Trophoblast cell (in vitro differentiated cells and primary cell): ENCODE measurements at regions not wholly inside any gene's neighbourhood (a gene's known extent, or its start where the extent isn't known, plus 50 kb on each side); places are given as distances from the start of the nearest gene placed in this dataset.

Experiments used
- DNase-seq, 2 donors: peaks; one replicate each; pipeline ENCODE4 v3.0.0-alpha.2; 2016
- H2AFZ ChIP-seq: 2 replicates; pipeline ENCODE4 v1.6.1; 2013; ENCODE audit warnings: low read length, moderate library complexity, mild to moderate bottlenecking; ENCODE audit not compliant: insufficient read depth, poor library complexity
- H2AK5ac ChIP-seq: 2 replicates; pipeline ENCODE4 v1.6.1; 2013; ENCODE audit warnings: mild to moderate bottlenecking, low read length
- H2BK120ac ChIP-seq: 2 replicates; pipeline ENCODE4 v1.6.1; 2013; ENCODE audit warnings: low read length, mild to moderate bottlenecking, moderate library complexity; ENCODE audit not compliant: insufficient read depth, poor library complexity
- H2BK12ac ChIP-seq: 2 replicates; pipeline ENCODE4 v1.6.1; 2013; ENCODE audit warnings: mild to moderate bottlenecking, low read length, moderate library complexity
- H2BK5ac ChIP-seq: 2 replicates; pipeline ENCODE4 v1.6.1; 2013; ENCODE audit warnings: low read length, low read depth, moderate library complexity, mild to moderate bottlenecking; ENCODE audit not compliant: poor library complexity
- H3K14ac ChIP-seq: 2 replicates; pipeline ENCODE4 v1.6.1; 2013; ENCODE audit warnings: mild to moderate bottlenecking, low read length
- H3K18ac ChIP-seq: 2 replicates; pipeline ENCODE4 v1.6.1; 2013; ENCODE audit warnings: mild to moderate bottlenecking, low read length
- H3K23ac ChIP-seq: 2 replicates; pipeline ENCODE4 v1.6.1; 2013; ENCODE audit warnings: low read length
- H3K27ac ChIP-seq: 2 replicates; pipeline ENCODE4 v1.5.1; 2013; ENCODE audit warnings: low read depth, mild to moderate bottlenecking, inconsistent platforms, low read length, moderate library complexity
- H3K27me3 ChIP-seq: 2 replicates; pipeline ENCODE4 v1.6.1; 2013; ENCODE audit warnings: inconsistent platforms, mild to moderate bottlenecking, low read length, moderate library complexity; ENCODE audit not compliant: insufficient read depth
- H3K36me3 ChIP-seq, 2 experiments: 1 replicate in 1 of 2; 2 replicates in 1 of 2; pipeline ENCODE4 v1.6.1; 2013; ENCODE audit warnings: low read length in 2 of 2, mild to moderate bottlenecking in 2 of 2, moderate library complexity in 1 of 2; ENCODE audit not compliant: insufficient read depth in 2 of 2, control insufficient read depth in 1 of 2
- H3K4ac ChIP-seq: 2 replicates; pipeline ENCODE4 v1.6.1; 2013; ENCODE audit warnings: low read depth, mild to moderate bottlenecking, low read length, moderate library complexity
- H3K4me1 ChIP-seq, 2 experiments: 1 replicate in 1 of 2; 2 replicates in 1 of 2; pipeline ENCODE4 v1.6.1; 2013; ENCODE audit warnings: low read length in 2 of 2, mild to moderate bottlenecking in 2 of 2, moderate library complexity in 1 of 2; ENCODE audit not compliant: insufficient read depth in 2 of 2, control insufficient read depth in 1 of 2
- H3K4me2 ChIP-seq: 2 replicates; pipeline ENCODE4 v1.6.1; 2013; ENCODE audit warnings: inconsistent platforms, mild to moderate bottlenecking, low read length, moderate library complexity
- H3K4me3 ChIP-seq: 2 replicates; pipeline ENCODE4 v1.5.1; 2013; ENCODE audit warnings: mild to moderate bottlenecking, low read depth, low read length, inconsistent platforms
- H3K79me1 ChIP-seq: one replicate; pipeline ENCODE4 v1.6.1; 2013; ENCODE audit warnings: low read length
- H3K79me2 ChIP-seq: 2 replicates; pipeline ENCODE4 v1.6.1; 2013; ENCODE audit warnings: low read length, mild to moderate bottlenecking; ENCODE audit not compliant: control insufficient read depth, insufficient read depth, poor library complexity
- H3K9ac ChIP-seq: 2 replicates; pipeline ENCODE4 v1.6.1; 2013; ENCODE audit warnings: mild to moderate bottlenecking, low read length
- H3K9me3 ChIP-seq: 2 replicates; pipeline ENCODE4 v1.6.1; 2013; ENCODE audit warnings: low read depth, mild to moderate bottlenecking, control low read depth, inconsistent platforms, low read length; ENCODE audit not compliant: insufficient read depth
- H4K12ac ChIP-seq: 2 replicates; pipeline ENCODE4 v1.6.1; 2013; ENCODE audit warnings: low read depth, mild to moderate bottlenecking, low read length, moderate library complexity
- H4K8ac ChIP-seq: 2 replicates; pipeline ENCODE4 v1.6.1; 2013; ENCODE audit warnings: low read depth, mild to moderate bottlenecking, low read length, moderate library complexity
- H4K91ac ChIP-seq: one replicate; pipeline ENCODE4 v1.6.1; 2013; ENCODE audit warnings: low read depth, mild to moderate bottlenecking, low read length, moderate library complexity
- WGBS: extraction: QIAGEN DNeasy Blood & Tissue Kit; methylation state at CpG from one replicate; pipeline ENCODE4 v1.1.7; 2013; ENCODE audit warnings: missing lambda C conversion rate; ENCODE audit not compliant: insufficient read length, insufficient coverage; ENCODE audit errors: extremely low coverage; 5-methylcytosine and 5-hydroxymethylcytosine counted together

DNA sequence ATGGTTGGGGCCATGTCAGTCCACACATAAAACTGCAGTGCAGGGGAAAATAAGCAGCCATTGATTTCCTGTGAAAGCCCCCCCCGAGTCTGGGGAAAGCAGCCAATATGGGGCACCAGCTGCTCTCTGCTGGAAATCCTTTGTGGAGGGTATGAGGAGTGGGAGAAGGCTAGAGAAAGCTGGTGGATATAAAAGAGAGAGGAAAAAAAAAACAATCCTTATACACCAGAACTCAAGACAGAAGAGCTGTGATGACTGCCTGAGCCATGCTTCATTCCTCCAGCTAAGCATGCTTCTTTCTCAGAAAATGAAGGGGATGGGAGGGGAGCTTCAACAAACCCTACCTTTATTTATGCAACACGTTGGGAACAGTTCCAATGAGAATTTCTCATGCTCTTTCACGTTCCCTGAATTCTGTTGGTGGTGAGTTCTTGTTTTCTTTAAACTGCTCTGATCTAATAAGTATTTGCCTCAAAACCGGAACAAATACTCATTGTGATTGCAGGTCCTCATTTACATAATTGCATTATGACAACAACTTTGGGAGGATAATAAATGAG is 688.0 kb upstream of the SEMA6A start:
- Histone ChIP-seq H3K36me3 (no peaks in the 10 kb centered on the region), H3K27me3 (no peaks in the 10 kb centered on the region), H3K14ac (no peak overlapping the region), H2AFZ (no peak overlapping the region), H3K18ac (no peak overlapping the region), H3K4me3 (no peak overlapping the region), H3K4me1 (no peaks in the 10 kb centered on the region), H2BK5ac (no peak overlapping the region), H2BK120ac (no peak overlapping the region), H3K9ac (no peak overlapping the region), H4K91ac (no peak overlapping the region), H3K23ac (no peak overlapping the region), H3K9me3 (peaks cover 3% of the 10 kb centered on the region), H3K4me2 (no peak overlapping the region), H2BK12ac (no peak overlapping the region), H3K27ac (no peak overlapping the region), H3K79me1 (no peaks in the 10 kb centered on the region), H4K12ac (no peak overlapping the region), H2AK5ac (no peak overlapping the region), H3K4ac (no peak overlapping the region), H3K79me2 (no peaks in the 10 kb centered on the region), H4K8ac (no peak overlapping the region)
- no peak for DNase-seq
- WGBS = no CpG with 5 or more reads among the region's 4 CpGs

DNA sequence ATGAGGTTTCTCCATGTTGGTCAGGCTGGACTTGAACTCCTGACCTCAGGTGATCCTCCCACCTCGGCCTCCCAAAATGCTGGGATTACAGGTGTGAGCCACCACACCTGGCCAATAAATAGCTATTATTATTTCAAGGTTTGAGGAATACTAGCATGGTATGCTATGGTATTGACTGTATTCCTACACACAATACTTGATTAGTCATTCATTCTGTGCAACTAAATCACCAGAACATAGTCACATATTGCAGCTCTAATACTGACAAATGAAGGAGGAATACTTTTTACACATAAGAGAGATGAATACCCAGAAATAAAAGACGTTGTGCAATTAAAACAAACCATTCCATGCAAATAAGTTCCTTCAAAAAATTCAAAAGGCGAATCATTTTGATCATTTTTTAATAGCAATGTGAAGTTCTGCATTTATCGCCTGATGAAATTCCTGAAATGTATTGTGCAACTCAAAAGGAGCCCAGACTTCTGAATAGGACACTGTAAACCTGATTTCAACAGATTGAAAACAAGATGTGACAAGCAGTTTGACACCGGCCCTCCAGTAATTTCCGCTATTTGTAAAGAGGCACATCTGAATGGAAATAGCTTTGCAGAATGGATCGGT is 687.4 kb upstream of the SEMA6A start:
- no peaks in the 10 kb centered on the region for H3K79me2 ChIP-seq
- no peaks in the 10 kb centered on the region for H3K4me1 ChIP-seq
- H2AFZ ChIP-seq = no peak overlapping the region
- H3K9ac ChIP-seq = no peak overlapping the region
- H3K9me3 ChIP-seq = peaks cover 3% of the 10 kb centered on the region
- no peak overlapping the region for H2AK5ac ChIP-seq
- no peaks in the 10 kb centered on the region for H3K27me3 ChIP-seq
- no peak overlapping the region for H3K4me3 ChIP-seq
- H2BK12ac ChIP-seq = no peak overlapping the region
- no peak overlapping the region for H2BK120ac ChIP-seq
- DNase-seq = no peak
- H3K18ac ChIP-seq = no peak overlapping the region
- H3K79me1 ChIP-seq = no peaks in the 10 kb centered on the region
- no peak overlapping the region for H3K23ac ChIP-seq
- no peak overlapping the region for H3K27ac ChIP-seq
- WGBS = no CpG with 5 or more reads among the region's 7 CpGs
- no peak overlapping the region for H2BK5ac ChIP-seq
- no peak overlapping the region for H4K8ac ChIP-seq
- H3K14ac ChIP-seq = no peak overlapping the region
- no peak overlapping the region for H4K12ac ChIP-seq
- H3K4ac ChIP-seq = no peak overlapping the region
- H4K91ac ChIP-seq = no peak overlapping the region
- H3K36me3 ChIP-seq = no peaks in the 10 kb centered on the region
- H3K4me2 ChIP-seq = no peak overlapping the region

DNA sequence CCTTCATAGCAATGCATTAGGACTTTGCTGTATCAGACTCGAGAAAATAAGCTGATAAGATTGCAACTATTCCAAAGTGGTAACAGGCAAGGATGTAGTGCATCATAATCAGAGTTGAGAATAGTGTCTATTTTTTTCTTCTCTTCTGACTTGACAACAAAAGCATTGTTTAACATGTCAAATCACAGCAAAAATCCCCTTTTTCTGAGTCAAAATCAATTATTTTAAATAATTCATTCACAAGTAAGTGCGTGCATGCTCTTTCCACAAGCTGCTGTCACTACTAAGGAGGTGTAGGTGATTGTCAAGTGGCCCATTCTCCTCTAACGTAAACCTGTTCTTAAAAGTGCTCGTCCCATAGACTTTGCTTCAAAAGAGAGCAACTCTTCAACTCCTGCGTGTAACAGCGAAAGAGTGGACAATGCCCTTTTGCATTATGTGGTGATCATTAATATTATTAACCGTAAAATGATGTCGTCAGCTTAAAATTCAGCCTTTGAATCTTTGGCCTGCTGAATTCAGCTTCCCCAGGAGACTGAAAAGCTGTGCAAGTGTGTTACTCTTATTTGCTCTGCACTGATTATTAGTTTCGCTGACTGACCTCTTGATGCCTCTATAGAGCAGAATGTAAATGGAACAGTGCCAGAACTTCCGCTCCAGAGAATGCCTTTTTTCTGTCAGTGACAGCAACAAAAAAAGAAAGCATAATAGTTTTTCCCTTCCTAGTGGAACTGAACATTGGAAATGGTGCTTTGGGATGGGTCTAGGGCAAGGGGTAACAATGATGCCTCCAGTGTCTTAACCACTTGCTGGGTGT is 680.8 kb upstream of the SEMA6A start:
- H3K9me3 ChIP-seq = no peaks in the 10 kb centered on the region
- H4K12ac ChIP-seq = no peak overlapping the region
- no peaks in the 10 kb centered on the region for H3K36me3 ChIP-seq
- no peak overlapping the region for H2BK12ac ChIP-seq
- H3K4ac ChIP-seq = no peak overlapping the region
- no CpG with 5 or more reads among the region's 10 CpGs for WGBS
- H3K27me3 ChIP-seq = no peaks in the 10 kb centered on the region
- H2AFZ ChIP-seq = no peak overlapping the region
- no peak overlapping the region for H2AK5ac ChIP-seq
- H3K79me1 ChIP-seq = no peaks in the 10 kb centered on the region
- H3K23ac ChIP-seq = no peak overlapping the region
- no peak overlapping the region for H2BK5ac ChIP-seq
- DNase-seq = no peak
- H3K4me3 ChIP-seq = no peak overlapping the region
- H3K4me2 ChIP-seq = no peak overlapping the region
- no peaks in the 10 kb centered on the region for H3K79me2 ChIP-seq
- no peak overlapping the region for H3K27ac ChIP-seq
- H2BK120ac ChIP-seq = no peak overlapping the region
- no peaks in the 10 kb centered on the region for H3K4me1 ChIP-seq
- H3K18ac ChIP-seq = no peak overlapping the region
- H3K9ac ChIP-seq = no peak overlapping the region
- no peak overlapping the region for H3K14ac ChIP-seq
- no peak overlapping the region for H4K8ac ChIP-seq
- no peak overlapping the region for H4K91ac ChIP-seq

DNA sequence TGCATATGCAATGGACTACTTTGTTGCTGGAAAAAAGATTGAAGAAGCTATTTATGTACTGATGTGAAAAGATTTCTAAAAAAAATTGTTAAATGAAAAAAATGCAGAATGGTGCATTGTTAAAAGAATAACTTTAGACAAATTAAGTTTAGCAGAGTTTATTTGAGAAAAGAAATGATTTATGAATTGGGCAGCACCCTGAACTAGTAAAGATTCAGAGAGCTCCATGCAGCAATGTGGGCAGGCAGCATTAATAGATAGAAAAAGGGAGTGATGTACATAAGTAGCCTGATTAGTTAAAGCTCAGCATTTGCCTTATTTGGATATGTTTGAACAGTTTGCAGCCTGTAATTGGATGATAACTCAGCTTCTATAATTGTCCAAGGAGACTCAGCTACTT is 677.9 kb upstream of the SEMA6A start:
- H2BK5ac ChIP-seq = no peak overlapping the region
- no peak overlapping the region for H2BK12ac ChIP-seq
- H3K4ac ChIP-seq = no peak overlapping the region
- H4K12ac ChIP-seq = no peak overlapping the region
- no peak overlapping the region for H4K8ac ChIP-seq
- no peak overlapping the region for H2AK5ac ChIP-seq
- H3K9me3 ChIP-seq = no peaks in the 10 kb centered on the region
- no peak overlapping the region for H3K23ac ChIP-seq
- no peaks in the 10 kb centered on the region for H3K36me3 ChIP-seq
- H3K79me2 ChIP-seq = no peaks in the 10 kb centered on the region
- no peaks in the 10 kb centered on the region for H3K4me1 ChIP-seq
- no peak overlapping the region for H2BK120ac ChIP-seq
- H3K18ac ChIP-seq = no peak overlapping the region
- H3K4me3 ChIP-seq = no peak overlapping the region
- no peak for DNase-seq
- no peak overlapping the region for H3K14ac ChIP-seq
- no peak overlapping the region for H4K91ac ChIP-seq
- H3K79me1 ChIP-seq = no peaks in the 10 kb centered on the region
- H3K27ac ChIP-seq = no peak overlapping the region
- H3K4me2 ChIP-seq = no peak overlapping the region
- no peak overlapping the region for H3K9ac ChIP-seq
- no peaks in the 10 kb centered on the region for H3K27me3 ChIP-seq
- no peak overlapping the region for H2AFZ ChIP-seq
